ENCODE measurements at regions not wholly inside any gene's neighbourhood (a gene's known extent, or its start where the extent isn't known, plus 50 kb on each side); places are given as distances from the start of the nearest gene placed in this dataset.

GRCh38 chr12:116402163-116402939 is 124.9 kb upstream of the MED13L start:
- H3K27me3 ChIP-seq (ENCODE audit: control insufficient read depth, insufficient read depth, low read length), result no peaks in the 10 kb centered on the region
- H3K27ac ChIP-seq (ENCODE audit: low read length), result no peak overlapping the region
- H3K4me1 ChIP-seq (ENCODE audit: control insufficient read depth, insufficient read depth, low read length), result peaks cover 10% of the 10 kb centered on the region
- no peak for DNase-seq
- no peaks in the 10 kb centered on the region for H3K36me3 ChIP-seq (ENCODE audit: control insufficient read depth, insufficient read depth, low read length)
- peaks cover 13% of the 10 kb centered on the region for H3K9me3 ChIP-seq (replicated peaks; ENCODE audit: control insufficient read depth, low read depth, low read length)
- 80% methylated on average over 7 of the region's 11 CpGs for WGBS (ENCODE audit: insufficient coverage)
- H3K4me3 ChIP-seq (ENCODE audit: low read length), result no peak overlapping the region

GRCh38 chr12:116403546-116403945 is 126.1 kb upstream of the MED13L start:
- H3K27me3 ChIP-seq (ENCODE audit: control insufficient read depth, insufficient read depth, low read length), result no peaks in the 10 kb centered on the region
- no peak overlapping the region for H3K4me3 ChIP-seq (ENCODE audit: low read length)
- H3K36me3 ChIP-seq (ENCODE audit: control insufficient read depth, insufficient read depth, low read length), result no peaks in the 10 kb centered on the region
- peaks cover 7% of the 10 kb centered on the region for H3K9me3 ChIP-seq (replicated peaks; ENCODE audit: control insufficient read depth, low read depth, low read length)
- no peak overlapping the region for H3K27ac ChIP-seq (ENCODE audit: low read length)
- peaks cover 10% of the 10 kb centered on the region for H3K4me1 ChIP-seq (ENCODE audit: control insufficient read depth, insufficient read depth, low read length)
- no peak for DNase-seq
- 100% methylated on average over 2 of the region's 3 CpGs for WGBS (ENCODE audit: insufficient coverage)

- no peak overlapping the region for H3K4me3 ChIP-seq (ENCODE audit: low read length)
- 65% methylated on average over 5 of the region's 14 CpGs for whole genome bisulfite sequencing (ENCODE audit: insufficient coverage)
- no peaks in the 10 kb centered on the region for H3K36me3 ChIP-seq (ENCODE audit: control insufficient read depth, insufficient read depth, low read length)
- DNase-seq, result no peak
- peaks cover 2% of the 10 kb centered on the region for H3K9me3 ChIP-seq (replicated peaks; ENCODE audit: control insufficient read depth, low read depth, low read length)
- H3K27ac ChIP-seq (ENCODE audit: low read length), result no peak overlapping the region
- no peaks in the 10 kb centered on the region for H3K27me3 ChIP-seq (ENCODE audit: control insufficient read depth, insufficient read depth, low read length)
- H3K4me1 ChIP-seq (ENCODE audit: control insufficient read depth, insufficient read depth, low read length), result peaks cover 10% of the 10 kb centered on the region
These were observed 126.8 kb upstream of the MED13L start for GRCh38 chr12:116404247-116404646.

- no peak overlapping the region for H3K4me3 ChIP-seq (ENCODE audit: low read length)
- H3K27ac ChIP-seq (ENCODE audit: low read length), result no peak overlapping the region
- no peaks in the 10 kb centered on the region for H3K27me3 ChIP-seq (ENCODE audit: control insufficient read depth, insufficient read depth, low read length)
- H3K36me3 ChIP-seq (ENCODE audit: control insufficient read depth, insufficient read depth, low read length), result no peaks in the 10 kb centered on the region
- peaks cover 10% of the 10 kb centered on the region for H3K4me1 ChIP-seq (ENCODE audit: control insufficient read depth, insufficient read depth, low read length)
- 68% methylated on average over 4 of the region's 6 CpGs for WGBS (ENCODE audit: insufficient coverage)
- DNase-seq, result no peak
- H3K9me3 ChIP-seq (replicated peaks; ENCODE audit: control insufficient read depth, low read depth, low read length), result no peaks in the 10 kb centered on the region
These were observed 127.6 kb upstream of the MED13L start for GRCh38 chr12:116404913-116405611.

GRCh38 chr12:116406529-116406928 is 129.0 kb upstream of the MED13L start:
- no CpG with 5 or more reads among the region's 3 CpGs for WGBS (ENCODE audit: insufficient coverage)
- H3K27ac ChIP-seq (ENCODE audit: low read length), result peak overlapping the region; percentile 47

DNA sequence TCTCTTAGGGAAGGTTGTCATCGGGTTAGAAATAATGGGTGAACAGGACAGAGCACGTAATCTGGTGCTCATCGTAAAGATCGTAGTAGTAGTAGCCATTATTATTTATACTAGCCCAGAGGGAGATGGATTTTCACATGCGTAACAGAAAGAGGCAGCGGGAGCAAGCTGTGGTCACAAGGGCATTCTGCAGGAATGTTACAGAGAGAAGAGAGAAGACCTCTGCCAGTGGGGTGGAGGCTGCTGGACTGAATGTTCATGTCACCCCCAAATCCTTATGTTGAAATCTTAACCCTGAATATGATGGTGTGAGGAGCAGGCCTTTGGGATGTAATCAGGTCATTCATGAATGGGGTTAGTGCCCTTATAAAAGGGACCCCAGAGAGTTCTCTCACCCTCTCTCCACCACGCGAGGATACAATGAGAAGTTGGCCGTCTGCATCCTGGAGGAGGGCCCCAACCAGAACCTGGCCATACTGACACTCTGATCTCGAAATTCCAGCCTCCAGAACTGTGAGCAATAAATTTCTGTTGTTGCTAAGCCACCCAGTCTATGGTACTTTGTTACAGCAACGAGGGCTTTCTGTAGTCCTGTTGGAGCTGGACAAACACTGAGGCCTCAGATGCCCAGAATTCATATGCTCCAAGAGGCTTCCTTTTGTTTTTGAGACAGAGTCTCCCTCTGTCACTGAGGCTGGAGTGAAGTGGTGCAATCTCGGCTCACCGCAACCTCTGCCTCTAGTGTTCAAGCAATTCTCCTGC is 131.2 kb upstream of the MED13L start:
- Histone ChIP-seq H3K36me3 (ENCODE audit: control insufficient read depth, insufficient read depth, low read length) (no peaks in the 10 kb centered on the region), H3K4me3 (ENCODE audit: low read length) (no peak overlapping the region), H3K9me3 (replicated peaks; ENCODE audit: control insufficient read depth, low read depth, low read length) (no peaks in the 10 kb centered on the region), H3K4me1 (ENCODE audit: control insufficient read depth, insufficient read depth, low read length) (peaks cover 17% of the 10 kb centered on the region), H3K27ac (ENCODE audit: low read length) (no peak overlapping the region), H3K27me3 (ENCODE audit: control insufficient read depth, insufficient read depth, low read length) (no peaks in the 10 kb centered on the region)
- DNase-seq, result no peak
- WGBS (ENCODE audit: insufficient coverage), result 45% methylated on average over 5 of the region's 13 CpGs

More at GRCh38 chr12:116406529-116406928, 129.0 kb upstream of the MED13L start:
- Histone ChIP-seq H3K9me3 (replicated peaks; ENCODE audit: control insufficient read depth, low read depth, low read length) (no peaks in the 10 kb centered on the region), H3K4me3 (ENCODE audit: low read length) (no peak overlapping the region), H3K36me3 (ENCODE audit: control insufficient read depth, insufficient read depth, low read length) (no peaks in the 10 kb centered on the region), H3K4me1 (ENCODE audit: control insufficient read depth, insufficient read depth, low read length) (peaks cover 17% of the 10 kb centered on the region), H3K27me3 (ENCODE audit: control insufficient read depth, insufficient read depth, low read length) (no peaks in the 10 kb centered on the region)
- peak; percentile 92 for DNase-seq

DNA sequence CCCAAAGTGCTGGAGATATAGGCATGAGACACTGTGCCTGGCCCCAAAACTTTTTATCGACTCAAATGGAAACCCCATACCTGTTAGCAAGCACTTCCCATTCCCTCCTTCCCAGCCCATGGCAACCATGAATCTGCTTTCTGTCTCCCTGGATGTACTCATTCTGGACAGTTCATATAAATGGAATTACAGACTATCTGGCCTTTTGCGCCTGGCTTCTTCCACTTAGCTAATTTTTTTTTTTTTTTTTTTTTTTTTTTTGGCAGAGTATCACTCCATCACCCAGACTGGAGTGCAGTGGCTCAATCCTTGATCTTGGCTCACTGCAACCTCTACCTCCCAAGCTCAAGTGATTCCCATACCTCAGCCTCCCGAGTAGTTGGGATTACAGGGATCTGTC is 134.5 kb upstream of the MED13L start:
- 63% methylated on average over 2 of the region's 3 CpGs for WGBS (ENCODE audit: insufficient coverage)
- H3K36me3 ChIP-seq (ENCODE audit: control insufficient read depth, insufficient read depth, low read length), result no peaks in the 10 kb centered on the region
- H3K27ac ChIP-seq (ENCODE audit: low read length), result no peak overlapping the region
- H3K9me3 ChIP-seq (replicated peaks; ENCODE audit: control insufficient read depth, low read depth, low read length), result no peaks in the 10 kb centered on the region
- peaks cover 10% of the 10 kb centered on the region for H3K4me1 ChIP-seq (ENCODE audit: control insufficient read depth, insufficient read depth, low read length)
- H3K27me3 ChIP-seq (ENCODE audit: control insufficient read depth, insufficient read depth, low read length), result no peaks in the 10 kb centered on the region
- no peak for DNase-seq
- H3K4me3 ChIP-seq (ENCODE audit: low read length), result no peak overlapping the region

DNA sequence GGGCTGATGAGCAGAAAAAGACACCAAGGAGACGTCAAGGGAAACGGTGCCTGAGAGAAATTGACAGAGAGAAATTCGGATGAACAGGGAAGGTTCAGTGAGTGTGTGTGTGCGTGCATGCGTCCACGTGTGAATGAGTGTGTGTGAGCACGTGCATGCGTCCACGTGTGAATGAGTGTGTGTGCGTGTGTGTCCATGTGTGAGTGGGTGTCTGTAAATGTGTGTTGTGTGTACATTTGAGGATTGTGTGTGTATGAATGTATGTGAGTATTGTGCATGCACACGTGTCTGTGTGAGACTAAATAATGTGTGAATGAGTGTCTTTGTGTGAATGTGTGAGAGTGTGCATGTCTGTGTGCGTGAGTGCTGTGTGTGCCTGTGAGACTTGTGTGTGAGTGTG is 137.4 kb upstream of the MED13L start:
- Histone ChIP-seq H3K27ac (ENCODE audit: low read length) (no peak overlapping the region), H3K4me1 (ENCODE audit: control insufficient read depth, insufficient read depth, low read length) (peaks cover 8% of the 10 kb centered on the region), H3K36me3 (ENCODE audit: control insufficient read depth, insufficient read depth, low read length) (no peaks in the 10 kb centered on the region), H3K4me3 (ENCODE audit: low read length) (no peak overlapping the region), H3K9me3 (replicated peaks; ENCODE audit: control insufficient read depth, low read depth, low read length) (no peaks in the 10 kb centered on the region), H3K27me3 (ENCODE audit: control insufficient read depth, insufficient read depth, low read length) (no peaks in the 10 kb centered on the region)
- DNase-seq, result no peak
- 71% methylated on average over 12 of the region's 12 CpGs for WGBS (ENCODE audit: insufficient coverage)

- H3K27ac ChIP-seq (ENCODE audit: low read length), result no peak overlapping the region
- H3K4me3 ChIP-seq (ENCODE audit: low read length), result no peak overlapping the region
- no peaks in the 10 kb centered on the region for H3K27me3 ChIP-seq (ENCODE audit: control insufficient read depth, insufficient read depth, low read length)
- no peaks in the 10 kb centered on the region for H3K9me3 ChIP-seq (replicated peaks; ENCODE audit: control insufficient read depth, low read depth, low read length)
- H3K4me1 ChIP-seq (ENCODE audit: control insufficient read depth, insufficient read depth, low read length), result peaks cover 10% of the 10 kb centered on the region
- 82% methylated on average over 18 of the region's 21 CpGs for WGBS (ENCODE audit: insufficient coverage)
- no peak for DNase-seq
- H3K36me3 ChIP-seq (ENCODE audit: control insufficient read depth, insufficient read depth, low read length), result no peaks in the 10 kb centered on the region
These were observed 138.1 kb upstream of the MED13L start for GRCh38 chr12:116415408-116416108.

Data from muscle of leg (tissue), 3 donors.